Ectodermal cell (in vitro differentiated cells): ENCODE measurements at regions not wholly inside any gene's neighbourhood (a gene's known extent, or its start where the extent isn't known, plus 50 kb on each side); places are given as distances from the start of the nearest gene placed in this dataset.

Experiments used
- H3K27ac ChIP-seq: 2 replicates; pipeline ENCODE4 v1.7.0; 2013; ENCODE audit warnings: mild to moderate bottlenecking, low read depth, low read length; ENCODE audit not compliant: insufficient read depth, poor library complexity, severe bottlenecking
- H3K27me3 ChIP-seq: 2 replicates; pipeline ENCODE4 v1.7.0; 2013; ENCODE audit warnings: mild to moderate bottlenecking, low read length; ENCODE audit not compliant: insufficient read depth, control insufficient read depth, poor library complexity, severe bottlenecking
- H3K36me3 ChIP-seq: one replicate; pipeline ENCODE4 v1.7.0; 2013; ENCODE audit warnings: low read length; ENCODE audit not compliant: control insufficient read depth, insufficient read depth
- H3K4me1 ChIP-seq: one replicate; pipeline ENCODE4 v1.7.0; 2013; ENCODE audit warnings: low read length; ENCODE audit not compliant: control insufficient read depth, insufficient read depth
- H3K4me3 ChIP-seq: 2 replicates; pipeline ENCODE4 v1.7.0; 2013; ENCODE audit warnings: low read depth, low read length, control low read depth; ENCODE audit not compliant: insufficient read depth
- H3K9me3 ChIP-seq: 2 replicates; pipeline ENCODE4 v1.7.0; 2013; ENCODE audit warnings: mild to moderate bottlenecking, low read length, moderate library complexity; ENCODE audit not compliant: control insufficient read depth
- WGBS, 2 experiments: methylation state at CpG; one replicate each; pipeline ENCODE4 v1.1.7; 2013; ENCODE audit warnings: missing lambda C conversion rate in 2 of 2; 5-methylcytosine and 5-hydroxymethylcytosine counted together

DNA sequence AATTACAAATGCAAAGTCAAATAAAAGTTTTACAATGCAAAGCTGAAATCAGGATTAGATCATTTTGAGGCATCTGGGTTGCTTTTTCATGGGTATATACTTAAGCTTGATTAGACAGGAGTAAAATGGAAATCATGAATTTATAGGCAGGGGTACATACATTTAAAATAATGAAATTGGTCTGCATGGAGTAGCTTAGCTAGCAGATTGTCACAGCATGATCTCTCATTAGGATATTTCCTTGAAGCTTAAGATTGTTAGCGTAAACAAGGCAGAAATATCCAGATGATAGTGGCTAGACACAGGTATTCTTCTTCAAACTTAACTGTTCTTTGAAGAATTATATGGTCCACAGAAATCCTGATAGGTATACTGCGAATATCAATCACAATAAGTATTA is 1627.0 kb upstream of the PCDH20 start:
- H3K36me3 ChIP-seq: no peaks in the 10 kb centered on the region
- WGBS, 2 experiments: 90% methylated on average over 2 of the region's 2 CpGs
- no peak overlapping the region for H3K27ac ChIP-seq
- H3K27me3 ChIP-seq: no peaks in the 10 kb centered on the region
- no peak overlapping the region for H3K4me3 ChIP-seq
- no peaks in the 10 kb centered on the region for H3K4me1 ChIP-seq
- H3K9me3 ChIP-seq: no peaks in the 10 kb centered on the region

- Histone ChIP-seq H3K4me3 (no peak overlapping the region), H3K27ac (no peak overlapping the region)
- 79 to 87% methylated on average over 3 to 4 of the region's 4 CpGs for WGBS, 2 experiments
Observed at GRCh38 chr13:63041640-63042414, 1626.2 kb upstream of the PCDH20 start.

DNA sequence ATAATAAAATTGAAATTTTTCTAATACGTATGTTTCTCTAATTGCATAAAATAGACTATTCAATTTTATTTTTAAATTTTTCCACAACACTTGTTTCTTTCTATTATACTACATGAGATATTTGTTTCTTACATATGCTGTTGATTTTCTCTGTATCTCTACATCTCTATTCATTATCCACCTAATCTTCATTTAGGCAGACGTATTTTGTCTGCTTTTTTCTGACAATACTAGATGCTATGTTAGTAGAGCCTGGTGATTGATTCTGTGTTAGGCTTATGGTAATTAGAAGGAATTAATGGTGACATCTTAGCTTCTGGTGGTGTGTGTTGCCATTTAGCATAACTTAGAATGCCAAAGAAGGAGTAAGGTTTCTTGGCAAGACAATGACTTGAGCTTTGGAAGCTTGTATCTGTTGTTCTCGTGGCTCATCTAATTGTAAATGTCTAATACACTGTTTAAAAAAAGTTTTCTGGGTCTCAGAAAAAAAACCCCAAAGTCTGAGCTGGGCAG is 1610.7 kb upstream of the PCDH20 start:
- H3K4me1 ChIP-seq: no peaks in the 10 kb centered on the region
- no peak overlapping the region for H3K4me3 ChIP-seq
- 92 to 100% methylated on average over 1 to 2 of the region's 3 CpGs for WGBS, 2 experiments
- no peaks in the 10 kb centered on the region for H3K9me3 ChIP-seq
- H3K27me3 ChIP-seq: no peaks in the 10 kb centered on the region
- no peaks in the 10 kb centered on the region for H3K36me3 ChIP-seq
- no peak overlapping the region for H3K27ac ChIP-seq

More at GRCh38 chr13:63041640-63042414, 1626.2 kb upstream of the PCDH20 start:
- H3K36me3 ChIP-seq: no peaks in the 10 kb centered on the region
- H3K4me1 ChIP-seq: no peaks in the 10 kb centered on the region
- H3K27me3 ChIP-seq: no peaks in the 10 kb centered on the region
- H3K9me3 ChIP-seq: no peaks in the 10 kb centered on the region

DNA sequence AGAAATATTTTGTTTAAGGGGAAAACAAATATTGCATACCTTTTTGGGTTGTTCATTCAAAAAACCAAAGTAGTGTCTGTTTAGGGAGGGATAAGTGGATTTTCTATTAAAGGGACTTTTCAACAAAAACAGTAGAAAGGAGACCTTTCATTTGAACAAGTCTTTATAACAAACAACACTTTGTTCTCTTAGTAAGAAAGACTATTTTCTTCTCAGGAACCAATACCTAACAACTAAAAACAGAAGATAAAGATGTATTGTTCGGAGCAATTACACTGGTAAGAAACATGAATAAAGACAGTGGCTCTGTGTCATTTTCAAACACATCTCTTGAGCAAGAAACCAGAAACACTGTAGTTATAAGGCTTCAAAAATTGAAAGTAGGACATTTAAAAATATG is 1610.1 kb upstream of the PCDH20 start:
- H3K9me3 ChIP-seq: no peaks in the 10 kb centered on the region
- H3K4me1 ChIP-seq: no peaks in the 10 kb centered on the region
- H3K27me3 ChIP-seq: no peaks in the 10 kb centered on the region
- no peak overlapping the region for H3K27ac ChIP-seq
- WGBS, 2 experiments: 43% methylated on average over 1 of the region's 1 CpG; no CpG with 5 or more reads in 1 of the 2 experiments
- H3K4me3 ChIP-seq: no peak overlapping the region
- H3K36me3 ChIP-seq: no peaks in the 10 kb centered on the region

- Histone ChIP-seq H3K36me3 (no peaks in the 10 kb centered on the region), H3K4me3 (no peak overlapping the region), H3K4me1 (no peaks in the 10 kb centered on the region), H3K9me3 (no peaks in the 10 kb centered on the region), H3K27ac (no peak overlapping the region), H3K27me3 (no peaks in the 10 kb centered on the region)
- 93 to 95% methylated on average over 3 of the region's 3 CpGs for WGBS, 2 experiments
Observed at GRCh38 chr13:63024458-63024857, 1608.8 kb upstream of the PCDH20 start.

DNA sequence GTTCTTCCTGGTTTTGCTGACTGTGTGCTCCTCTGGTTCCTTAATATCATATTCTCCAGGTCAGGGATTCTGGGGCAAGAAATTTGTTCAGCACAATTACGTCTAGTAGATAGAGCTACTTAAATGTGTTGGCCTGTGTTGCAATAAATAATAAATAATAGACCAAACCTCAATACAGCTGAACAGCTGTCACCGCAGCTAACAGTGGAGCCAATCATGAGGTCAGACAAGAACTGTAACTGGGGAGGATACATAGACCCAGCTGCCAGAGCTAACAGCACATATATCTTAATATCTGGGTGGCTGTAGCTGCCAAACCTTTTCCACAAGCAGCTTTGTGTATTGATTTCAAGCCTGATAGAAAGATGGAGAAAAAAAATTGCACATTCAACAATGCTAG is 1596.3 kb upstream of the PCDH20 start:
- no peak overlapping the region for H3K4me3 ChIP-seq
- WGBS, 2 experiments: 85 to 86% methylated on average over 1 of the region's 2 CpGs
- H3K9me3 ChIP-seq: no peaks in the 10 kb centered on the region
- H3K27me3 ChIP-seq: no peaks in the 10 kb centered on the region
- no peak overlapping the region for H3K27ac ChIP-seq
- no peaks in the 10 kb centered on the region for H3K36me3 ChIP-seq
- no peaks in the 10 kb centered on the region for H3K4me1 ChIP-seq

- no peaks in the 10 kb centered on the region for H3K4me1 ChIP-seq
- no peaks in the 10 kb centered on the region for H3K36me3 ChIP-seq
- H3K4me3 ChIP-seq: no peak overlapping the region
- H3K27ac ChIP-seq: no peak overlapping the region
- H3K27me3 ChIP-seq: no peaks in the 10 kb centered on the region
- H3K9me3 ChIP-seq: no peaks in the 10 kb centered on the region
Observed at GRCh38 chr13:63010072-63010658, 1594.5 kb upstream of the PCDH20 start.

GRCh38 chr13:63005625-63006024 is 1590.0 kb upstream of the PCDH20 start:
- Histone ChIP-seq H3K27me3 (no peaks in the 10 kb centered on the region), H3K36me3 (no peaks in the 10 kb centered on the region), H3K4me1 (no peaks in the 10 kb centered on the region), H3K9me3 (no peaks in the 10 kb centered on the region), H3K27ac (no peak overlapping the region), H3K4me3 (no peak overlapping the region)

DNA sequence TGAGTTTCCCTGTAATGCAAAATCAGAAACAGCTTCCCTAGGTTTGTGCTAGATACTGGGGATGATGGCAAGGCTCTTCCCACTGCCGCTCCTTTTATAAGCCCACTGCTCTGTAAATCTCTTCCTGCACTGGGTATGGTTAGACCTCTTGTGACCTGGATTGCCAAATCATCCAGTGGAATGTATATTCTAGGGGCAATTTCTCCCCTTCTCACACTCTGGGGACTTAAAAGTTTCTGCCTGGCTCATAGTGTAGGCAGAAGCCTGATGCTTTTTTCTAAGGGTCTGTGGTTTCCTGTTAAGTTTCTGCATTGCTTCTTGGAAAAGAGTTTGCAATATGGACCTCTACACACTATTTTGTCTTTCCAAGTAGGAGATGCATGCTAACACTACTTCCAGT is 1582.0 kb upstream of the PCDH20 start:
- no peaks in the 10 kb centered on the region for H3K27me3 ChIP-seq
- H3K36me3 ChIP-seq: no peaks in the 10 kb centered on the region
- WGBS, 2 experiments: 92 to 93% methylated on average over 1 of the region's 1 CpG
- H3K9me3 ChIP-seq: no peaks in the 10 kb centered on the region
- H3K4me3 ChIP-seq: no peak overlapping the region
- H3K4me1 ChIP-seq: no peaks in the 10 kb centered on the region
- no peak overlapping the region for H3K27ac ChIP-seq

DNA sequence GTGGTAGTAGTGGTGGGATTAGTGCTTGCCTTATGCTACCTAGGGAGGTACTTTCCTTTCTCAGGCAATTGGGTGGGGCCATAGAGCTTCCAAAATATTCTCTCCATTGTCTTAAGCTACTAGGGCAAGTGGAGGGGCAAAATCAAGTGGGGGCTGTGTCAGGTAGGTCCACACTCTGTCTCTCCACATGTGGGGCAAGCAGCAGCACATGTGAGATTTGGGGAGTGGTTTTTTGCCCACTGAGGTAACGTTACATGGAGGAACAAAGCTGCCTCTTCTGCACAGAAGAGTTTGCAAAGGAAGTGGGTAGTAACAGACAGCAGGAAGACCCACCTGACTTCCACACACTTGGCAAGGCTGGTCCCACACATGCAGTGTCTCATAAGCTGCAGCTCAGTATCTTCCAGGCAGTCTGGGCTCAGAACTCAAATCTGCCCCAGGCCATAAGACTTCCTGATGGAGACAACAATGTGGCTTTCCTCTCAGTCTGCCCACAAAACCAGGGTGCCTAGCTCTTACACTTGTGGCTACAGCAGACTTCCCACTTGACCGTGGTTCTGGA is 1581.5 kb upstream of the PCDH20 start:
- no peaks in the 10 kb centered on the region for H3K36me3 ChIP-seq
- no peak overlapping the region for H3K27ac ChIP-seq
- no peak overlapping the region for H3K4me3 ChIP-seq
- H3K9me3 ChIP-seq: no peaks in the 10 kb centered on the region
- 90 to 97% methylated on average over 2 of the region's 2 CpGs for WGBS, 2 experiments
- no peaks in the 10 kb centered on the region for H3K4me1 ChIP-seq
- H3K27me3 ChIP-seq: no peaks in the 10 kb centered on the region
